ENCODE measurements at regions not wholly inside any gene's neighbourhood (a gene's known extent, or its start where the extent isn't known, plus 50 kb on each side); places are given as distances from the start of the nearest gene placed in this dataset.
A peak's percentile ranks its signal among the peaks of the same experiment; 100 is the strongest.

DNA sequence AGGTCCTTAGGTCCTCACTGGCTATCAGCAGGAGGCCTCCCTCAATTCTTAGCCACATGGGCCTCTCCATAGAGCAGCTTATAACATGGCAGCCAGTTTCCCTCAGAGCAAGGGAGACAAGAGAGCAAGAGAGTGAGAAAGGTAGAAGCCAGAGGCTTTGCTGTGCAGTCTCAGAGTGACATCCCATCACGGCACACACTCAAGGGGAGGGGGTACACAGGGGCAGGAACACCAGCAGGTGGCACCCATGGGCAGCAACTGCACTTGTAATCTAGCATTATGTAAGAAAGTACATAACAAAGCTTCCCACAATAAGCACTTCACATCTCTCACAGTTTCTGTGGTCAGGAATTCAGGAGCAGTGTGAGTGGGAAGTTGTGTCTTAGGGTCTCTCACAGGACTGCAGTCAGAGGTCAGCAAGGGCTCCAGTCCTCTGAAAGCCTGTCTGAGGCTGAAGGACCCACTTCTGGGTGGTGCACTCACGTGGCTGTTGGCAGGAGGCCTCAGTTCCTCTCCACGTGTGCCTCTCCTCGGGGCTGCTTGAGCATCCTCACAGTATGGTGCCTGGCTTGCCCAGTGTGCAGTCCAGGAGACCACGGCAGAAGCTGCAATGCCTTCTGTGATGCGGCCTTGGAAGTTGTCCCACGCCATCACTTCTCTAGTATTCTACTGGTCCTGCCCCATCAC, 159.4 kb downstream of the OAT start:
- Histone ChIP-seq H3K4me3 (no peak overlapping the region), H3K27ac (no peak overlapping the region)
- no peak for TF ChIP-seq CTCF (IDR thresholded peaks at IDR 0.05)
- no peak for DNase-seq (ENCODE audit: low spot score)

DNA sequence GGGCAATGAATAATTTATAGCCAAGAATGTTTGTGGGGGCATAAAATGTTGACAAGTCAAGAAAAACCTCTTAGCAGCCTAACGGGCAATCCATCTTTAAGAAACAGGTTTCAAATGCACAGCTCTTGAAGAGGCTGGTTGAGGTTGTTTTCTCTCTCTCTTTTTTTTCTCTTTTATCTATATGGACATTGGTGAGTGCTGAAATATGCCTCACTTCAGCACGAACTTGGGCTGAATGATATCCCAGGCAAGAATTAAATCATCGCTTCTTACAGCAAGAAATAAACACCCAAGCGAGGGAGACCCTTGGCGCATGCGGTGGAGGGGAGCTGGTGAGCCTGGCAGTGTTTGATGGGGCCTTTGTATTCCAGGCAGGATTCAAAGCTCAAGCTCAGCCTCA, 160.9 kb downstream of the OAT start:
- no peak for DNase-seq (ENCODE audit: low spot score)
- no peak for TF ChIP-seq CTCF (IDR thresholded peaks at IDR 0.05)
- H3K27ac ChIP-seq = no peak overlapping the region
- no peak overlapping the region for H3K4me3 ChIP-seq

DNA sequence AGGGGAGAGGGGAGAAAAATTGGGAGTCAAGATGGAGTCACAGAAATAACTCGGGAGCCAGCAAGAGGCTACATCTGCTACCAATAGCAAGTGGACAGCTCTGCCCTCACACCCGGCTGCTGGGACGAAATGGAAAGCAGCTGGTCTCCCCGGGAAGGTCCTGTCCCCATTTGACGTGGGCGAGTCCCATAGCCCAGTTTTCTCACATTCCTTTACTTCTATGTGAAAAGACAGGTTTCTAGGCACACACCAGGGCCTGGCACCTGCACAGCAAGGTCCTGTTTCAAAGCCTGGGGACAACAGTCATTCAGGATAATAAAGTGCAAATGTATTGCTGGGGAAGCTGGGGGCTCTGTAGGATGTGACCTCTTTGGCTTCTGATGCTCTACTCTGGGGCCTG, 162.6 kb downstream of the OAT start:
- TF ChIP-seq CTCF (IDR thresholded peaks at IDR 0.05) = no peak
- Histone ChIP-seq H3K4me3 (no peak overlapping the region), H3K27ac (no peak overlapping the region)
- DNase-seq (ENCODE audit: low spot score) = no peak

DNA sequence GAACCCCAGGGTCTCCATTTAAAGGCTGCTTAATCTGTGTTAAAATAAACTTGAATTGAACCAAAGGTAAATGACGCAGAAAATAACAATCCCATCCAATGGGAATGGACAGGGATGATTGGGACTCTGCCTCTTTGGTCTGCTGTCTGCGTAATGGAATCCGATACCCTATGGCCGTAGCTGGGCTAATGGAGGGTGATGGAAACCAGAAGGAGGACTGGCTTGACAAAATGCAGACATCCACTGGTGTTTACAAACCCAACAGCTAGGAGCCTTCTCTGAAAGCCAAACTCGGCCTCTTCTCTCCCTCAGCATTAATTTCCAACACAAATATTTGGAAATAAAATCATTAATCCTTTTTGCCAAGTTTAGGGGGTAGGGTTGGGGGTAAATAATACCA, 162.2 kb upstream of the CHST15 start:
- H3K27ac ChIP-seq = no peak overlapping the region
- TF ChIP-seq CTCF (IDR thresholded peaks at IDR 0.05) = no peak
- H3K4me3 ChIP-seq = no peak overlapping the region
- no peak for DNase-seq (ENCODE audit: low spot score)

- Histone ChIP-seq H3K27ac (no peak overlapping the region), H3K4me3 (no peak overlapping the region)
- DNase-seq (ENCODE audit: low spot score) = no peak
- no peak for TF ChIP-seq CTCF (IDR thresholded peaks at IDR 0.05)
Measured at GRCh38 chr10:124254490-124254889, 161.1 kb upstream of the CHST15 start.

GRCh38 chr10:124253006-124253405, 159.6 kb upstream of the CHST15 start:
- H3K4me3 ChIP-seq = no peak overlapping the region
- DNase-seq (ENCODE audit: low spot score) = no peak
- no peak overlapping the region for H3K27ac ChIP-seq
- no peak for TF ChIP-seq CTCF (IDR thresholded peaks at IDR 0.05)

DNA sequence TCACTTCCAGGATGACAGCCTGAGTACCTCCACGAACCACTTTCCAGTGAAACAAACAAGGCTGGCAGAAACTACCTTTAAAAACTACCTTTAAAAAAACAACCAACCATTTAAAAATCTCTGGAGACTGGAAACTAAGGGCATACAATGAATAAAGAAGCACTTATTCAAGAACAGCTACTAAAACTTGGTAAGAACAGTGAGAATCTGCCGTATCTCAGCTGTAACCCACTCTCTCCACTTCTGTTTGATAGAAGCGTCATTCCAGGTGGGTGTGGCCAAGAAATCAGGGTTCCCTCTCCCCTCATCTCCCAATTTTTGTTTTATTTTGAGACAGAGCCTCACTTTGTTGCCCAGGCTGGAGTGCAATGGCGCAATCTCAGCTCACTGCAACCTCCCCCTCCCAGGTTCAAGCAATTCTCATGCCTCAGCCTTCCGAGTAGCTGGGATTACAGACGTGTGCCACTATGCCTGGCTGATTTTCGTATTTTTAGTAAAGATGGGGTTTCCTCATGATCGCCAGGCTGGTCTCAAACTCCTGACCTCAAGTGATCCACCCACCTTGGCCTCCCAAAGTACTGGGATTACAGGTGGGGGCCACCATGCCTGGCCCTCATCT, 158.8 kb upstream of the CHST15 start:
- no peak overlapping the region for H3K27ac ChIP-seq
- no peak for TF ChIP-seq CTCF (IDR thresholded peaks at IDR 0.05)
- peak; percentile 49 for DNase-seq (ENCODE audit: low spot score)

More for the DNA sequence above, 158.8 kb upstream of the CHST15 start:
- H3K4me3 ChIP-seq = no peak overlapping the region

All from coronary artery (tissue), 2 donors.